ENCODE measurements at regions not wholly inside any gene's neighbourhood (a gene's known extent, or its start where the extent isn't known, plus 50 kb on each side); places are given as distances from the start of the nearest gene placed in this dataset.

- DNase-seq (ENCODE audit: low read depth in 2 of 3, low spot score in 2 of 3): no peak
These were observed 56.2 kb upstream of the HES1 start for GRCh38 chr3:194079702-194080172.

GRCh38 chr3:194080436-194080835, 55.5 kb upstream of the HES1 start:
- DNase-seq (ENCODE audit: low read depth in 2 of 3, low spot score in 2 of 3): no peak

GRCh38 chr3:194080913-194081800, 54.8 kb upstream of the HES1 start:
- no peak for DNase-seq (ENCODE audit: low read depth in 2 of 3, low spot score in 2 of 3)

GRCh38 chr3:194081826-194082225, 54.1 kb upstream of the HES1 start:
- no peak for DNase-seq (ENCODE audit: low read depth in 2 of 3, low spot score in 2 of 3)

GRCh38 chr3:194082743-194083636, 53.0 kb upstream of the HES1 start:
- no peak for DNase-seq (ENCODE audit: low read depth in 2 of 3, low spot score in 2 of 3)

- no peak for DNase-seq (ENCODE audit: low read depth in 2 of 3, low spot score in 2 of 3)
These were observed 52.2 kb upstream of the HES1 start for GRCh38 chr3:194083637-194084224.

- no peak for DNase-seq (ENCODE audit: low read depth in 2 of 3, low spot score in 2 of 3)
These were observed 51.7 kb upstream of the HES1 start for GRCh38 chr3:194084284-194084683.

All from activated CD8-positive, alpha-beta memory T cell treated with anti-CD3 and anti-CD28 coated beads for 48 hours (primary cell).